ENCODE measurements at regions not wholly inside any gene's neighbourhood (a gene's known extent, or its start where the extent isn't known, plus 50 kb on each side); places are given as distances from the start of the nearest gene placed in this dataset.

- no peak overlapping the region for H3K4me3 ChIP-seq (ENCODE audit: extremely low read depth in 1 of 4, insufficient read depth in 2 of 4, low read depth in 3 of 4, low read length in 4 of 4)
- H3K36me3 ChIP-seq (ENCODE audit: control insufficient read depth in 2 of 4, insufficient read depth in 4 of 4, low read length in 3 of 4) = peaks cover 0 to 3% (median 0%) of the 10 kb centered on the region in 4 experiments; a peak in 1 of 8 replicates
- no peak overlapping the region for H3K23ac ChIP-seq (ENCODE audit: insufficient read length)
- no peak for DNase-seq (ENCODE audit: low read depth in 1 of 2, low spot score in 2 of 2)
- H4K91ac ChIP-seq (replicated peaks; ENCODE audit: insufficient read length, low read length) = no peak overlapping the region
- peaks cover 0 to 4% of the 10 kb centered on the region in 2 experiments; a peak in 1 of 4 replicates for H3K9me3 ChIP-seq (ENCODE audit: insufficient read depth in 2 of 2, low read depth in 1 of 2, low read length in 1 of 2)
- H3K4me1 ChIP-seq (replicated peaks in 1 of 4; ENCODE audit: control insufficient read depth in 3 of 4, insufficient read depth in 4 of 4, low read length in 3 of 4) = no peaks in the 10 kb centered on the region
- no peak overlapping the region for H3K56ac ChIP-seq (replicated peaks; ENCODE audit: insufficient read length, low read depth, low read length)
- no peaks in the 10 kb centered on the region for H3K79me2 ChIP-seq (ENCODE audit: control insufficient read depth in 1 of 2, insufficient read depth in 2 of 2, low read length in 2 of 2)
- no peak overlapping the region for H2BK15ac ChIP-seq (ENCODE audit: low read length)
- H3K14ac ChIP-seq (ENCODE audit: insufficient read length) = no peak overlapping the region
- no peak overlapping the region for H3K9ac ChIP-seq (replicated peaks in 1 of 4; ENCODE audit: extremely low read depth in 1 of 4, low read depth in 3 of 4, low read length in 3 of 4)
- no peak overlapping the region for H4K8ac ChIP-seq (ENCODE audit: extremely low read depth, insufficient read depth, low read length)
- ChIA-PET CTCF (ENCODE audit: partially characterized antibody) (no interaction called here), POLR2A (ENCODE audit: partially characterized antibody) (no interaction called here)
- H3K23me2 ChIP-seq (ENCODE audit: low read depth, low read length) = no peaks in the 10 kb centered on the region
- no peaks in the 10 kb centered on the region for H4K20me1 ChIP-seq (replicated peaks in 1 of 2; ENCODE audit: control insufficient read depth in 1 of 2, insufficient read depth in 2 of 2, low read length in 2 of 2)
- TF ChIP-seq CBX5 (IDR thresholded peaks at IDR 0.05; ENCODE audit: low read depth, low read length) (no peak), USF2 (IDR thresholded peaks at IDR 0.05; ENCODE audit: low read length) (no peak), RXRA (IDR thresholded peaks at IDR 0.05; ENCODE audit: insufficient read depth, low read depth, low read length) (no peak), SUZ12 (IDR thresholded peaks at IDR 0.05; ENCODE audit: low read length) (no peak), CHD2 (IDR thresholded peaks at IDR 0.05; ENCODE audit: low read length) (no peak), SP1 (IDR thresholded peaks at IDR 0.05; ENCODE audit: low read depth, low read length) (no peak), SRF (IDR thresholded peaks at IDR 0.05; ENCODE audit: low read depth, low read length) (no peak), ASH2L (IDR thresholded peaks at IDR 0.05; ENCODE audit: low read length) (no peak), CBX8 (IDR thresholded peaks at IDR 0.05; ENCODE audit: borderline replicate concordance, low read depth, low read length) (no peak), TEAD4 (IDR thresholded peaks at IDR 0.05; ENCODE audit: low read depth, low read length) (no peak), ZNF274 (IDR thresholded peaks at IDR 0.05; ENCODE audit: borderline replicate concordance, extremely low read depth, low read length) (no peak), KDM5A (IDR thresholded peaks at IDR 0.05; ENCODE audit: low read length) (no peak), BRCA1 (IDR thresholded peaks at IDR 0.05; ENCODE audit: low read depth, low read length) (no peak)
- no peak overlapping the region for H2BK5ac ChIP-seq (ENCODE audit: low read depth, low read length)
- H2BK20ac ChIP-seq (ENCODE audit: low read length) = no peak overlapping the region
- no peaks in the 10 kb centered on the region for H3K27me3 ChIP-seq (replicated peaks in 1 of 4; ENCODE audit: control insufficient read depth in 3 of 4, extremely low read depth in 1 of 4, insufficient read depth in 3 of 4, low read length in 3 of 4)
- H4K5ac ChIP-seq (ENCODE audit: insufficient read length, low read depth, low read length) = no peak overlapping the region
- no peak overlapping the region for H3K4me2 ChIP-seq (ENCODE audit: insufficient read depth in 1 of 2, low read depth in 2 of 2, low read length in 2 of 2)
- H2BK12ac ChIP-seq (ENCODE audit: low read depth, low read length) = no peak overlapping the region
- no peak overlapping the region for H2AK5ac ChIP-seq (ENCODE audit: low read depth, low read length)
- 90% methylated on average over 1 of the region's 1 CpG; no CpG with 5 or more reads in 1 of the 2 experiments for WGBS, 2 experiments (ENCODE audit: extremely low coverage in 1 of 2, insufficient coverage in 1 of 2, insufficient read length in 1 of 2, insufficient replicate concordance in 2 of 2, low coverage in 1 of 2, low lambda C conversion rate in 2 of 2, missing lambda C conversion rate in 1 of 2)
- H3K4ac ChIP-seq (replicated peaks; ENCODE audit: insufficient read length, low read depth, low read length) = no peak overlapping the region
- H3K27ac ChIP-seq (ENCODE audit: low read depth, low read length) = no peak overlapping the region
- no peak overlapping the region for H2AFZ ChIP-seq (ENCODE audit: low read length)
- H3K79me1 ChIP-seq (ENCODE audit: low read depth, low read length) = no peaks in the 10 kb centered on the region
- H2BK120ac ChIP-seq (replicated peaks; ENCODE audit: low read depth, low read length) = no peak overlapping the region
- no peak for FAIRE-seq
- no peak overlapping the region for H3K18ac ChIP-seq (ENCODE audit: extremely low read depth, low read length)
Observed at GRCh38 chr9:26262421-26263107, 584.3 kb upstream of the TUSC1 start.
